ENCODE measurements at regions not wholly inside any gene's neighbourhood (a gene's known extent, or its start where the extent isn't known, plus 50 kb on each side); places are given as distances from the start of the nearest gene placed in this dataset.
"Not testable (repeated sequence)": the region's sequence is repeated elsewhere in the genome, so short reads cannot be mapped to it uniquely, and the experiment has no call there.

- no peak for DNase-seq
These were observed 416.4 kb downstream of the MIAT start for GRCh38 chr22:27073601-27074425.

- DNase-seq = no peak
These were observed 417.8 kb downstream of the MIAT start for GRCh38 chr22:27075028-27075678.

GRCh38 chr22:27075891-27076290 is 418.5 kb downstream of the MIAT start:
- DNase-seq = no peak

- DNase-seq = not testable (repeated sequence)
These were observed 420.7 kb downstream of the MIAT start for GRCh38 chr22:27078064-27078463.

GRCh38 chr22:27080036-27080578 is 422.7 kb downstream of the MIAT start:
- DNase-seq = no peak

- DNase-seq = no peak
These were observed 423.5 kb downstream of the MIAT start for GRCh38 chr22:27080863-27081262.

- DNase-seq = no peak
These were observed 426.2 kb downstream of the MIAT start for GRCh38 chr22:27083610-27084009.

- no peak for DNase-seq
These were observed 426.7 kb downstream of the MIAT start for GRCh38 chr22:27084130-27084529.

- DNase-seq = no peak
These were observed 429.0 kb downstream of the MIAT start for GRCh38 chr22:27086080-27087044.

GRCh38 chr22:27087051-27087450 is 429.7 kb downstream of the MIAT start:
- no peak for DNase-seq

GRCh38 chr22:27088026-27088425 is 430.6 kb downstream of the MIAT start:
- DNase-seq = no peak

GRCh38 chr22:27089264-27089663 is 431.9 kb downstream of the MIAT start:
- DNase-seq = no peak

GRCh38 chr22:27090611-27091011 is 433.2 kb downstream of the MIAT start:
- DNase-seq = no peak

GRCh38 chr22:27093422-27093821 is 436.0 kb downstream of the MIAT start:
- DNase-seq = no peak

GRCh38 chr22:27094633-27095308 is 437.4 kb downstream of the MIAT start:
- DNase-seq = no peak

GRCh38 chr22:27097506-27097905 is 440.1 kb downstream of the MIAT start:
- no peak for DNase-seq

- DNase-seq = no peak
These were observed 440.5 kb downstream of the MIAT start for GRCh38 chr22:27097933-27098332.

- no peak for DNase-seq
These were observed 442.7 kb downstream of the MIAT start for GRCh38 chr22:27099946-27100722.

- no peak for DNase-seq
These were observed 443.4 kb downstream of the MIAT start for GRCh38 chr22:27100789-27101188.

GRCh38 chr22:27101288-27101687 is 443.9 kb downstream of the MIAT start:
- no peak for DNase-seq

- DNase-seq = no peak
These were observed 447.1 kb downstream of the MIAT start for GRCh38 chr22:27104449-27104848.

All from activated naive CD4-positive, alpha-beta T cell treated with Interleukin-2 at 50 U/mL for 16 hours (primary cell).